H9 (cell line): ENCODE measurements at regions not wholly inside any gene's neighbourhood (a gene's known extent, or its start where the extent isn't known, plus 50 kb on each side); places are given as distances from the start of the nearest gene placed in this dataset.

Experiments
- DNase-seq: peaks from one replicate; pipeline ENCODE4 v3.0.0-alpha.2; 2017
- H2AFZ ChIP-seq: one replicate; pipeline ENCODE4 v1.6.1; 2013; ENCODE audit warnings: mild to moderate bottlenecking, low read length, control low read depth, moderate library complexity
- H2AK5ac ChIP-seq: 2 replicates; pipeline ENCODE4 v1.6.1; 2013; ENCODE audit warnings: low read length, control low read depth, mixed read lengths; ENCODE audit not compliant: insufficient read length
- H2BK120ac ChIP-seq: one replicate; pipeline ENCODE4 v1.6.1; 2013; ENCODE audit warnings: low read depth, mild to moderate bottlenecking, low read length, control low read depth, inconsistent platforms; ENCODE audit not compliant: poor library complexity, severe bottlenecking
- H2BK12ac ChIP-seq: 2 replicates; pipeline ENCODE4 v1.6.1; 2013; ENCODE audit warnings: low read length, control low read depth, mixed read lengths, low read depth; ENCODE audit not compliant: insufficient read length
- H2BK15ac ChIP-seq: 2 replicates; pipeline ENCODE4 v1.6.1; 2013; ENCODE audit warnings: low read depth, low read length, control low read depth
- H2BK20ac ChIP-seq: one replicate; pipeline ENCODE4 v1.6.1; 2013; ENCODE audit warnings: low read depth, mild to moderate bottlenecking, low read length, control low read depth, inconsistent platforms; ENCODE audit not compliant: poor library complexity, severe bottlenecking
- H2BK5ac ChIP-seq: 2 replicates; pipeline ENCODE4 v1.6.1; 2013; ENCODE audit warnings: low read length, control low read depth, mixed read lengths; ENCODE audit not compliant: insufficient read length
- H3K14ac ChIP-seq: 2 replicates; pipeline ENCODE4 v1.6.1; 2013; ENCODE audit warnings: low read length, control low read depth; ENCODE audit not compliant: insufficient read depth
- H3K18ac ChIP-seq: 2 replicates; pipeline ENCODE4 v1.6.1; 2013; ENCODE audit warnings: low read depth, mild to moderate bottlenecking, mixed read lengths, low read length, control low read depth; ENCODE audit not compliant: insufficient read length
- H3K23ac ChIP-seq: 2 replicates; pipeline ENCODE4 v1.6.1; 2013; ENCODE audit warnings: low read length, control low read depth, mixed read lengths, low read depth; ENCODE audit not compliant: insufficient read length
- H3K23me2 ChIP-seq: 2 replicates; pipeline ENCODE4 v1.6.1; 2013; ENCODE audit warnings: low read depth, mild to moderate bottlenecking, mixed read lengths, low read length, control low read depth; ENCODE audit not compliant: insufficient read length, poor library complexity, severe bottlenecking
- H3K27ac ChIP-seq: 2 replicates; pipeline ENCODE4 v1.5.1; 2013; ENCODE audit warnings: low read length, control low read depth, mixed read lengths, low read depth; ENCODE audit not compliant: insufficient read length
- H3K27me3 ChIP-seq: 2 replicates; pipeline ENCODE4 v1.6.1; 2013; ENCODE audit warnings: low read length, control low read depth, inconsistent platforms; ENCODE audit not compliant: insufficient read depth
- H3K4ac ChIP-seq: 2 replicates; pipeline ENCODE4 v1.6.1; 2013; ENCODE audit warnings: low read depth, mild to moderate bottlenecking, control low read depth, inconsistent platforms, low read length, moderate library complexity
- H3K4me1 ChIP-seq: 2 replicates; pipeline ENCODE4 v1.6.1; 2013; ENCODE audit warnings: low read length, control low read depth, inconsistent platforms; ENCODE audit not compliant: insufficient read depth
- H3K4me2 ChIP-seq: 2 replicates; pipeline ENCODE4 v1.6.1; 2013; ENCODE audit warnings: low read length, control low read depth, mixed read lengths; ENCODE audit not compliant: insufficient read length, insufficient read depth
- H3K56ac ChIP-seq: 2 replicates; pipeline ENCODE4 v1.6.1; 2013; ENCODE audit warnings: low read depth, mild to moderate bottlenecking, mixed read lengths, low read length, control low read depth; ENCODE audit not compliant: insufficient read length
- H3K79me1 ChIP-seq: 2 replicates; pipeline ENCODE4 v1.6.1; 2013; ENCODE audit warnings: low read depth, mild to moderate bottlenecking, moderate library complexity, low read length, control low read depth, inconsistent platforms; ENCODE audit not compliant: insufficient read depth, poor library complexity, severe bottlenecking
- H3K79me2 ChIP-seq: 2 replicates; pipeline ENCODE4 v1.6.1; 2013; ENCODE audit warnings: low read length, control low read depth, inconsistent platforms; ENCODE audit not compliant: insufficient read depth
- H3K9ac ChIP-seq: 2 replicates; pipeline ENCODE4 v1.6.1; 2013; ENCODE audit warnings: low read length, control low read depth, mixed read lengths; ENCODE audit not compliant: insufficient read length; ENCODE audit errors: extremely low read depth
- H3K9me3 ChIP-seq: one replicate; pipeline ENCODE4 v1.6.1; 2013; ENCODE audit warnings: low read depth, low read length, inconsistent platforms; ENCODE audit not compliant: control insufficient read depth
- H3T11ph ChIP-seq: one replicate; pipeline ENCODE4 v1.6.1; 2013; ENCODE audit warnings: mild to moderate bottlenecking, low read length, control low read depth, inconsistent platforms
- H4K20me1 ChIP-seq: one replicate; pipeline ENCODE4 v1.6.1; 2013; ENCODE audit not compliant: control insufficient read depth, insufficient read length, insufficient read depth
- H4K5ac ChIP-seq: 2 replicates; pipeline ENCODE4 v1.6.1; 2013; ENCODE audit warnings: low read depth, mild to moderate bottlenecking, mixed read lengths, low read length, control low read depth; ENCODE audit not compliant: insufficient read length
- H4K8ac ChIP-seq: replicated peaks from 2 replicates; pipeline ENCODE4 v1.6.1; 2013; ENCODE audit warnings: low read length, control low read depth, mixed read lengths, low read depth; ENCODE audit not compliant: insufficient read length
- H4K91ac ChIP-seq: 2 replicates; pipeline ENCODE4 v1.6.1; 2013; ENCODE audit warnings: low read depth, mild to moderate bottlenecking, moderate library complexity, mixed read lengths, low read length, control low read depth; ENCODE audit not compliant: insufficient read length
- H3K27ac Mint-ChIP-seq, 3 experiments: 2 replicates in 2 of 3; 3 replicates in 1 of 3; pipeline ENCODE4 v1.8.0; 2020 to 2021; ENCODE audit warnings: mixed read lengths in 3 of 3, mild to moderate bottlenecking in 1 of 3, moderate library complexity in 1 of 3
- H3K27me3 Mint-ChIP-seq: 2 replicates; pipeline ENCODE4 v1.8.0; 2021; ENCODE audit warnings: low read depth, mild to moderate bottlenecking, moderate library complexity, mixed read lengths
- H3K36me3 Mint-ChIP-seq, 3 experiments: 2 replicates in 2 of 3; 3 replicates in 1 of 3; pipeline ENCODE4 v1.8.0; 2020 to 2021; ENCODE audit warnings: low read depth in 3 of 3, mixed read lengths in 3 of 3; ENCODE audit not compliant: insufficient read depth in 1 of 3
- H3K4me1 Mint-ChIP-seq, 2 experiments: 2 replicates each; pipeline ENCODE4 v1.8.0; 2020; ENCODE audit warnings: mixed read lengths in 2 of 2
- H3K4me3 Mint-ChIP-seq, 2 experiments: 2 replicates in 1 of 2; 3 replicates in 1 of 2; pipeline ENCODE4 v1.8.0; 2020 to 2021; ENCODE audit warnings: mild to moderate bottlenecking in 2 of 2, mixed read lengths in 2 of 2, moderate library complexity in 1 of 2
- H3K9me3 Mint-ChIP-seq, 2 experiments: 2 replicates in 1 of 2; 3 replicates in 1 of 2; pipeline ENCODE4 v1.8.0; 2020; ENCODE audit warnings: mild to moderate bottlenecking in 2 of 2, mixed read lengths in 2 of 2, moderate library complexity in 1 of 2
- CTCF ChIP-seq: fragments of 200-600 bp; sonication (generic); conservative IDR thresholded peaks from 3 replicates; pipeline ENCODE4 v1.8.0; 2021; ENCODE audit warnings: antibody characterized with exemption, mild to moderate bottlenecking
- WGBS: extraction: QIAGEN DNeasy Blood & Tissue Kit; methylation state at CpG from one replicate; pipeline ENCODE4 v1.1.7; 2013; ENCODE audit warnings: missing lambda C conversion rate, low lambda C conversion rate, mixed read lengths; ENCODE audit not compliant: insufficient read length; ENCODE audit errors: extremely low coverage; 5-methylcytosine and 5-hydroxymethylcytosine counted together

- Histone ChIP-seq H2BK15ac (no peak overlapping the region), H3K79me1 (no peaks in the 10 kb centered on the region), H3K18ac (no peak overlapping the region), H2BK5ac (no peak overlapping the region), H3K4ac (no peak overlapping the region), H3K9me3 (no peaks in the 10 kb centered on the region), H3K56ac (no peak overlapping the region), H2BK120ac (no peak overlapping the region), H3K9ac (no peak overlapping the region), H4K5ac (no peak overlapping the region), H2AFZ (no peak overlapping the region), H3K27me3 (no peaks in the 10 kb centered on the region), H4K91ac (no peak overlapping the region), H3K79me2 (no peaks in the 10 kb centered on the region), H3K27ac (no peak overlapping the region), H3K23me2 (no peaks in the 10 kb centered on the region), H4K20me1 (no peaks in the 10 kb centered on the region), H3K23ac (no peak overlapping the region), H3K4me1 (no peaks in the 10 kb centered on the region), H2BK20ac (no peak overlapping the region), H3K14ac (no peak overlapping the region), H2AK5ac (no peak overlapping the region), H2BK12ac (no peak overlapping the region), H4K8ac (no peak overlapping the region), H3K4me2 (no peak overlapping the region), H3T11ph (no peak overlapping the region)
- TF ChIP-seq CTCF: no peak
- Mint-ChIP-seq H3K4me3 (no peak overlapping the region), H3K9me3 (no peaks in the 10 kb centered on the region; a peak in 1 of 5 replicates), H3K4me1 (no peaks in the 10 kb centered on the region), H3K36me3 (no peaks in the 10 kb centered on the region), H3K27ac (no peak overlapping the region; a peak in 1 of 7 replicates), H3K27me3 (peaks cover 3% of the 10 kb centered on the region)
- DNase-seq: no peak
- no CpG with 5 or more reads among the region's 8 CpGs for WGBS
Measured at GRCh38 chr1:30283199-30283962, 440.0 kb downstream of the MATN1 start.
